MV-4-11 (cell line): ENCODE measurements at regions not wholly inside any gene's neighbourhood (a gene's known extent, or its start where the extent isn't known, plus 50 kb on each side); places are given as distances from the start of the nearest gene placed in this dataset.

Source experiments
- DNase-seq: peaks from one replicate; lab custom pipeline; 2025; lab: John Stamatoyannopoulos, UW

DNA sequence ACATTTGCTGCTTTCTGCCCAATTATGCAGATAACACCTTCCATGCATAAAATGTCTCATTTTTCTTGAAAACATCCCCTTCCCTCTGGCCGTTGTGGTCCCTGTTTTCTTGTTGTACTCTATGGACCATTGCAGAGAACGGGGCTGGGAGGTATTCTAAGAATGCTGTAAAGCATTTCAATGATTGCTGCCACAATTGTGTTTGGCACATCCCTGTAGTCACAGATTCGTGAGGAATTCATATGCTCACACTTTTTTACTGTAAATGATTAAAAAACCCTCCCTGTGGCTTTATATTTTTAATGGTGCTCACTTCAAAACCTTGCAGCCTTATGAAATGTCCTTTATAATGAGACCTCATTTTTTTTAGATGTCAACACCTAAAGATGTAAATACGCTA is 207.2 kb upstream of the GBE1 start:
- DNase-seq, result no peak

DNA sequence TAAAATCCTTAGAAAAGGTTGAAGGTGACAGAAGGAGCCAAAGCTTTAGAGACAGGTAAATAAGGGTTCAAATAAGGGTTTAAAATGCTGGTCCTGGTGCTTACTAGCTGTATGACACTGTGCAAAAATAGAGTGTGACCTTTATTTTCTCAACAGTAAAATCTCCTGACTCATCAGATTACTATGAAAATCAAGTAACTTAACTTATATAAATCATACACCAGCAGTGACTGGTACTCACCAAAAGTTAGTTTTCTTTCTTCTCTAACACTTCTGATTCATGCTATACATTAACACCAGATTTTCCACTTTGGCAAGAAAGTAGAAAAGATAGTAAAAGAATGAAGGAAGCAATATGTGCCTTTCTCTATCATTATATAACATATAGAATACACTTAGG is 205.9 kb upstream of the GBE1 start:
- DNase-seq, result no peak

DNA sequence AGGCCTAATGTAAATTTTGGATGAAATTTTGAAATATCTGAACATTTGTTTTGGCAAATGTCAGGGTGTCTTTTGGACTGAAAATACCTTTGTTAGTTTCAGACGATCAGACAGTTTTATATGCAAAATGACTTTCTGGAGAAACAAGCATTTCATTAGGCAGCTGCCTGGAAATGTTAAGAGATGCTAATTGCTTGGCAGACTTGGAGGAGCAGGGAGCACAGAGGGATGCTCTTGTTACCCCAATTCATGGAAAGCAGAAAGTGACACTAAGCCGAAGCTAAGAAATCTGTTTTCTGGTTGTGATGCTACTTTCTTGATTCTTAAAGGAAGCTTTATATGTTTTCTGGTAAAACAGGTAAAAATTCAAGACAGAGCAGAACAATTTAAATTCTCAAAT is 204.3 kb upstream of the GBE1 start:
- DNase-seq, result no peak

GRCh38 chr3:81962396-81962795 is 201.0 kb upstream of the GBE1 start:
- no peak for DNase-seq

- DNase-seq, result no peak
These were observed 197.7 kb upstream of the GBE1 start for GRCh38 chr3:81958972-81959640.

GRCh38 chr3:81955878-81956277 is 194.4 kb upstream of the GBE1 start:
- no peak for DNase-seq

DNA sequence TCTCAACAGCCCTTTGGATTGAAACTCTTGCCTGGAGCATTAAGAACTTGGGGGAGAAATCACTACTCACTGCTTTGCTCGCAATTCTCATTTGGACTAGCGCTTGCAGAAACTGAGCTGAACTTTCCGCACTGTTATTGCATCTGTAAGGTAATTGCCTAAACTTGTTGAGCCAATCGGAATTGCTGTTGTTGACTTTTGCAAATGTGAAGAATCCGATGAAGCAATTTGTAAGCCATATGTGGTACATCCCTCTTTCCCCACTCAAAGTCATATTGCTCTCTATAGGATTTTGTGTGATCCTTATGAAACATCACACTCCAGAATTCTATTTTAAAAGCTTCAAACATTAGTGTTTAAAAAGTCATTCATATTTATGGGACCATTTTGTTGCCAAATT is 191.7 kb upstream of the GBE1 start:
- no peak for DNase-seq

DNA sequence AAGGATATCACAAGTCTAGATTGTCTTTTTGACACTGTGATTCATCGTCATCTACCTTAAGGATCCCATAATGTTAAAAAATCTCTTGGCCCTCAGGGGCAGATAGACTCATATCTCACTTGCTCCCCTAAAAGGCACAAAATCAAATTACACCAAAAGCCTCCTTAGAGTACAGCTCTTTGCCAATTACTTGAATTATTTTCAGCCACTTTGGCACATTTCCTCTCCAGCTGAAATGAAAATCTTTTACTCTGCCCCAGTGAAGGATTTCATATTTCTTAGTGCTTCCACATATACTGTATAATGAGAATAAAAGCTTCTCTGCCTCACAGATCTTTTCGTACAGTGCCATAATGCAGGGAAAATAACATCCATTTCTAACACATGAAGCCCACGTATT is 190.7 kb upstream of the GBE1 start:
- no peak for DNase-seq

DNA sequence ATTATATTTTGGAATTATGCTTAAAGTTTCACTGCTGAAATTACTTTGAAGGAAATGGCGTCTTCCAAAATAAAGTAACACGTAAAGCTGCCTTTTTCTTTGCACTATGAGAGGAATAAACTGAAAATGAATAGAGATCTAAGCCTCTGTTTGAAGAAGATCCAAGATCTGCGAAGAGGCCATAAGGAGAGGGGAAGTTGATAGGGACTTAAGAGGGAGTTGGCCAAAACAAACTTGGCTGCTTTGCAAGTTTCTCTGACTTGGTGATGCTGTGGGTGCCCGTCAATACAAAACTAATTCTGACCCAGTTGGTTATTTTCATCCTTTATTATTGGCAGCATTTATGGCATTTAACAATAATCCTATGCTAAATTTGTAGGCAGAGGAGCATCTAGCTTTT is 190.2 kb upstream of the GBE1 start:
- no peak for DNase-seq

- DNase-seq, result no peak
These were observed 189.7 kb upstream of the GBE1 start for GRCh38 chr3:81951106-81951505.

- DNase-seq, result no peak
These were observed 185.9 kb upstream of the GBE1 start for GRCh38 chr3:81947359-81947758.

GRCh38 chr3:81938681-81939080 is 177.2 kb upstream of the GBE1 start:
- DNase-seq, result no peak

- no peak for DNase-seq
These were observed 175.4 kb upstream of the GBE1 start for GRCh38 chr3:81936817-81937216.

DNA sequence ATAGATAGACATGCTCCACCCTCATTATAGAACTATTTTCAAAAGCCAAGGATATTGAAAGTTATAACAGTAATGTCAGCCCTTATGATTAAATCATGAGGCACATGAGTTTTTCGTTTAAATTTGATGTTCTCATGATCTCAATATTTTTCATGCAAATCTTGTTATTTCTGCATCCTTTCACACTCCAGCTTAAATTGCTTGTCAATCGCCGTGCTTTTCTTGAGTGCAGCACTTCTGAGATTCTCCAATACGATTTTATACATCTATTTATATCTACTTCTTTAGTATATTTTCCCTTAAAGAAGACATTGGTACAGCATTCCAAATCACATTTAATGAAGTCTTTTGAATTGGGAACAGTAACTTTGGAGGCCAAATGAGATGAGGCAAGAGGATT is 171.2 kb upstream of the GBE1 start:
- DNase-seq, result no peak

GRCh38 chr3:81931265-81932251 is 170.1 kb upstream of the GBE1 start:
- no peak for DNase-seq

DNA sequence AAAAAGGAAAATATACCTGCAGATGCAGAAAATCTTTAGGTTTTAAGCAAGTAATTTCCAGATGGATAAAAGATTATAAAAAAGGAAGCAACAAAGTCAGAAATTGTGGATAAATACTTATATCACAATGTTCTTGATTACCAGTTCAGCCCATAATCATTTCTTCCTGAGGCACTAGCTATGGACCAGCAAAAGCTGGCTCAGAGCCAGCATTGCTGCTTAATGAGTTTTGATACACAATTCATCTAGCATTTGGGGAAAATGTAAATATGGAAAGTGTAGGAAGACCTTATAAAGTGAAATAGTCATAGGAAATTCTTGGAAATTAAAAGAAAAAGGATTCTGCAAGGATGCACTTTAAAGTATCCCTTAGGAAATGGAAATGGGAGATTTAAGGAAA is 168.3 kb upstream of the GBE1 start:
- no peak for DNase-seq

DNA sequence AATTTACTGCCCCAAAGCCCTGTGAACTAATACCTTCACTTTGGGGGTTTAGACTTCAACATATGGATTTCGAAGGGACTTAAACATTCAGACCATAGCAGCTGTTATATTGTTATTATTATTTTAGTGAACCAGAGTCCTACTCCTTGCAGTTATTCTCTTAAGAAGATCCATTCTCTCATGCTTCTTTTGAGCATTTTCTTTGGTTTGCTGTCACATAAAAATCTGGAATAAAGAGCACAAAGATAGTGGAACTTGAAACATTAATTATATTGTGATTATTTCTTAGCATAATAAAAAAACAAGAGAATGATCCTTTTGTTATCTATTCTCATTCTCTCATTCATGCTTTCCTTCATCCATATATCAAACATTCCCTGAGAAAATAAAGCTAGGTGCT is 166.4 kb upstream of the GBE1 start:
- DNase-seq, result no peak

DNA sequence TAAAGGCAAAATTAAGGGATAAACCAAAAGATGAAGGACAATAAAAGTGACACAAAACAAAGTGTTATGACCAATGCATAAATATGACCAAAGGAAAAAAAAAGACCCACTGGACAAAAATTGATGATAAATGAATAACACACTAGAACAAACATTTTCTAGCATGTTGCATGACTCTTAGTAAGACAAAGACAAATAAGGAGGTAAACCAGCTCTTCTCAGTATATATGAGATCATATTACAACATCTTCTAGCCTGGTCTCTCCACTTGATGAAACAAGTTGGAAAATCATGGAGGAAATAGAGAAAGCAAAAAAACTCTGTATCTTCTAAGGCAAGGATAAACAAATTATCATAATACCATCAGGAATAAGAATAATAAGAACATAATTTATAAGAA is 163.9 kb upstream of the GBE1 start:
- no peak for DNase-seq

- DNase-seq, result no peak
These were observed 161.6 kb upstream of the GBE1 start for GRCh38 chr3:81923038-81923437.

DNA sequence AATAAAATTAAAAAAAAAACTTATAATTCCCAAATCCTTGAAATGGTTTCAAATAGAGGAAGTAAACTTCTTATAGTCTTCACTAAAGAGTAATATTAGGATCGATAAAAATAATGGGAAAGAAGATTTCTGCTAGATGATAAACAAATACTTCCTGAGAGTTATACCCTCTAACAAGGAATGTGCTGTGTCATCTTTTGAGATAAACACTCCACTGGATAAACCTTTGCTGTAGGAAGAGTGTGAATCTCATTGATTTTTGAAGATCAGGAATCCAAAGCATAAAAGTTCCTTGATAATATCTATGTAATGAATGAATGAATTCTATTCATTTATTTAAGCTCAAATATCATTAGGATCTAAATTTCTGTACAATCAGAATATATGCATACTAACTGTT is 161.0 kb upstream of the GBE1 start:
- DNase-seq, result no peak

DNA sequence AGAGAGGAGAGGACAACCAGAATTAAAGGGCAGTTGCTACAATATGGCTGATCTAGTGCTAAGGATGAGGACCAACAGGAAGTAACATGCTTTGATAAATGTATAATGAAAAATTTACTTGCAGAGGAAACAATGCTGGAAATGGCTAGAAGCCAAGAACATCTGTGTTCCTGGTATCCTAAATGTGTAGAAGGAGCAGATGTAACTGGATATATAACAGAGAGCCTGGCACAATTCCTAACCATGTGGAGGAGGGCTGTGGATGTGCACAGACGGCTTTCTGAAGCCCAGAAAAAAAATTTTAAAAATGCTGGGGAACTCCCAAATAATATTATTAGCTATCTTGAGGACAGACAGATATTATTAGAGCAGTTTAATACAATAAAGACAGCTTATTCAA is 159.4 kb upstream of the GBE1 start:
- DNase-seq, result no peak

DNA sequence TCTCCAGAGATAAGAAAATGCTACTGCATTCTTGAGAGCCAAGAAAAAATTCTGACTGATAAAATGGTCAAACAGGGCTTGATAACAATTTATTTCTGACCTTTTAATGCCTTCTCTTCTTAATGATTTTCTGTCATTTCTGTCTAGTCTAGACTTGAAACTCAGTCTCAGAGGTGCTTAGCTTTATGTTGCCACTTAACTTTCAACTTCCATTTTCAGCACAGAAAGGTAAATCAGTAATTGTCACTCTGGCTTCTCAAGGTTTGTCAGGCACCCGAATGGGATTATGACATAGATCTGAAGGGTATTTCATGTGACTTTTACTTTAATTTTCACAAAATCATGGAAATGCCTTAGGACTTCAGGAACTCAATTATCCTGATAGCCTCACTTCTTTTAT is 155.4 kb upstream of the GBE1 start:
- DNase-seq, result no peak

DNA sequence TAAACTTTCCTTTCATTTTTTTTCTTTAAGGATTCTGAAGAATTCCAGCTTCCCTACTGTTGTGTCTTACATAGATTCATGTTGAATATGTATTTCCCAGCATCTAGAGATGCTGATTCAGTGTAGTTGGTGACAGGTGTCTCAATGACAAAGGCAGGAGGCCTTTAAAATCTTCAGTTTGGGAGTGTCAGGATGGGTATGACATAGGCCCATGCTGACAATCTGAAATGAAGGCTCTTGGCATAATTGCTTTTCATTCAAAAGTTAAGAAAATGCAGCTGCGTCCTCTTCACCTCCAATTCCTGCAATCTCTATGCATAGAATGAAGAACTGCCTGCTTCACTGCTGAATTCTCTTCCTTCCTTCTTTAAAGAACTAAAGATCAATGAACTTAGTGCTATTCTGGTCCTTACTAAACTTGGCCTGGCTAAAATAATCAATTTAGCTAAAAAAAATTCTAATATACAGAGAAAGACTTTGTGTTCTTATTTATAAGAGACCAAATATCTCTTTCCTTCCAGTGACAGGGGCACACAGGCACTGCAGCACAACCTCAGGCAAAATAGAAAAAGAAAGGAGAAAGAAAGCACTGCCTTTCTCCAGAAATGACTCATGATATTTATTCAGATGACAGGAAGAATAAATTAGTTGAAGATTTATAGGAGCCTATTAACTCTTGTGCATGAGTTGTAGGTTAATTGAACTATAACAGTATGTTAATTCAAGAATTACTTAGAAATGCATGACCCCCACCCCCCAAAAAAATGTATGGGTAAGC is 152.6 kb upstream of the GBE1 start:
- no peak for DNase-seq
